Cardiac fibroblast (primary cell): ENCODE measurements at regions not wholly inside any gene's neighbourhood (a gene's known extent, or its start where the extent isn't known, plus 50 kb on each side); places are given as distances from the start of the nearest gene placed in this dataset.

Source experiments
- DNase-seq, 2 donors: peaks; one replicate each; pipeline versions ENCODE4 v3.0.0 to v3.0.0-alpha.2; 2010; ENCODE audit warnings: low read depth in 2 of 2
- H3K4me3 ChIP-seq, 2 donors: replicated peaks in 1 of 2; 1 replicate in 1 of 2; 2 replicates in 1 of 2; pipeline ENCODE4 v1.5.1; 2011; ENCODE audit warnings: low read depth in 2 of 2, low read length in 2 of 2, mild to moderate bottlenecking in 2 of 2, moderate library complexity in 1 of 2
- CTCF ChIP-seq: IDR thresholded peaks from one replicate; pipeline ENCODE4 v1.5.1; 2011; ENCODE audit warnings: low read depth, mild to moderate bottlenecking, low read length, inconsistent platforms

DNA sequence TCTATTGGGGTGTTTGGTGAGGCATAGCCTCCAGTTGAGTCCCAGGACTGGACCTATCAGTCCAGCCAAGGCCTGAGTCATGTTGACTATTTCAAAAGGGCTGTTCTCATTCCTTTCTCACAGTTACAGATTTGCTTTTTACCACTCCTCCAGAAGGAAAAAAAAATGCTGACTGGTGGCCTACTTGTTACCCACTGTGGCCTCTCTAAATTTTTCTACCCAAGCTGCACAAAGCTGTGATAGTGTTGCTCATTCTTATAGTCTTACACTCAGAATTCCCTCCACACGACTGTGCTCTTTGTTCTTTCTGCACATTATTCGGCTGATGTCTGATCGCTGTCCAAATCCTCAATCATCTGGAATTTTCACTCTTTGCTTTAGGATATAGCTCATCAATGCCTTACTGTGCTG lies 1142.2 kb downstream of the IGSF11 start:
- DNase-seq, result peak; percentile 20 to 41
- H3K4me3 ChIP-seq, result no peak overlapping the region
- no peak for TF ChIP-seq CTCF

GRCh38 chr3:117893001-117893400 lies 1141.6 kb downstream of the IGSF11 start:
- peak in 1 of 2 donors; percentile 4 for DNase-seq
- no peak for TF ChIP-seq CTCF
- no peak overlapping the region for H3K4me3 ChIP-seq

DNA sequence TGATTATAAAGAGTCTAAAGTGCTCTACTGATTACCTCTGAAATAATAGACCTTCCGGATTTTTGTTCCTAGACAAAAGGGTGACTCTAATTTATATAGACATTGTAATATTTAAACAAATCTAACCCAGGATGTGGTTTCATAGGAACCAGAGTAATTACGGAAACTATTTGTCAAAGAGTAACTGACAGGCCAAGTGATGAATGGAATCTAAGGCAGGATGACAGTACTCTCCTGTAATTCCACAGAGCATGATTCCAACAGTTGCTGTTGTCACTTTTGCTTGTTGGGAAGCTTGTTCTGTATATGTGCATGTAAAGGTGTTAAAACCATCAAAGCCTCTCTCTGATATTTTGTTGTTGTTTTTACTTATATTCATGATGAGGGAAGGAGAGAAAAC lies 1141.0 kb downstream of the IGSF11 start:
- DNase-seq, result no peak
- TF ChIP-seq CTCF, result no peak
- H3K4me3 ChIP-seq, result no peak overlapping the region

DNA sequence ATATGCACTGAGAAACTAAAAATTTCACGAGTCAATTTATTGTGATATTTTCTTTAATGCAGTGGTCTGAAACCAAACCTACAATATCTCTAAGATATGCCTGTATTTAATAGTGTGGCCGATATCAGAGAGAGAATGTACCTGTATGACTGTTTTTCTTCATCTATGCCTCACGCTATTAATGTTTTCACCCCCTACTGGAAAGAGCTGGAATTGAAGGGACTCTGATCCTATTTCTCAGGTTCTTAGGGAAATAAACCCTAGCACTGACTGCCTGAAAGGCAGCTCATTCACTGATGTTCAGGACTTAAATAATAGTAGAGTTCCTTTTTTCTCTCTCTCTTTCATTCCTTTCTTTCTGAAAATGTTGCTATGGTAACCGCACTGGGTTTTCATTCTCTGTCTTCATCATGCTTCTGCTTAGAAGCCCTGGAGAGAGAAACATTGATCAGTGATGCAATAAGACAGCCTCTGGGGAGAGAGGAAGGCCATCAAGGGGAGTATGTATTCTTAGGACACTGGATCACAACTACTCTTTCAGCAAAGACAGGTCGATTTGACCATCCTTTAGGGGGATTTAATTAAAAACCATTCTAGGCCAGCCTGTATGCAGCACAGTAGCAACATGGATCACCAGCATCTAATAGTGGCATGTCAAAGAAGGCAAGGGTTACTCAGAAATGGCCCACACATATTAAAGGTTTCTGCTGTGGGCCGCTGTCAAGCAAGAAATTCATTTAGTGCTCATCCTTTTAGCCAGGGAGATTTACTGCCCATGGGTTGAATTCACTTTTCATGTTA lies 1135.7 kb downstream of the IGSF11 start:
- peak; percentile 4 to 38 for DNase-seq
- H3K4me3 ChIP-seq, result no peak overlapping the region
- TF ChIP-seq CTCF, result peak; percentile 52

DNA sequence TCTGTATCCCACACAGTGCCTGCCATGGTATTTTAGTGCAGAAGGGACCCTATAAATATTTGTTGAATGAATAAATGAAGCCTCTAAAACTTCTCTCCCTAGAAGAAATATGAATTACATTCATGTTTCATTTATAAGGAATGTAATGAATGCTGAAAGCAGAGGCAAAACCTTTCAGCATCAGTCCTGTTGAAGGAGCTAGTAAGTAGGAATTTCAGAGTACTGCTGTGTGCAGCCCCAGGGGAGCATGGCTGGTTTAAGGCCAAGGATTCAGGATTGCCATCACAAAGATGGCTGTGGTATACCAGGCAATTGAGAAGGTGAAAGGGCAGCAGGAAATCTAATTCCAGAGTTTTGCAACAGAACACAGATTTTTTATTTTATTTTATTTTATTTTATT lies 1131.4 kb downstream of the IGSF11 start:
- peak; percentile 47 to 60 for DNase-seq
- no peak overlapping the region for H3K4me3 ChIP-seq
- no peak for TF ChIP-seq CTCF

- H3K4me3 ChIP-seq, result no peak overlapping the region
- TF ChIP-seq CTCF, result no peak
- no peak for DNase-seq
Observed at GRCh38 chr3:117910820-117911521, 1123.7 kb downstream of the IGSF11 start.
